Neural progenitor cell (in vitro differentiated cells): ENCODE measurements at regions not wholly inside any gene's neighbourhood (a gene's known extent, or its start where the extent isn't known, plus 50 kb on each side); places are given as distances from the start of the nearest gene placed in this dataset.

Source experiments
- DNase-seq: peaks from one replicate; pipeline ENCODE4 v3.0.0-alpha.2; 2016; ENCODE audit warnings: low spot score
- H2AFZ ChIP-seq: fragments of 200-600 bp; sonication (generic); replicated peaks from 2 replicates; pipeline ENCODE4 v1.6.1; 2016; ENCODE audit warnings: antibody characterized with exemption
- H3F3A ChIP-seq: fragments of 200-600 bp; sonication (generic); 2 replicates; pipeline ENCODE4 v1.6.1; 2016; ENCODE audit warnings: antibody characterized with exemption, low read depth
- H3K27ac ChIP-seq: fragments of 200-600 bp; sonication (generic); 2 replicates; pipeline ENCODE4 v1.5.1; 2016; ENCODE audit warnings: mild to moderate bottlenecking
- H3K27me3 ChIP-seq: fragments of 200-600 bp; sonication (generic); 2 replicates; pipeline ENCODE4 v1.6.1; 2016; ENCODE audit warnings: mild to moderate bottlenecking, moderate library complexity
- H3K36me3 ChIP-seq: fragments of 200-600 bp; sonication (generic); 2 replicates; pipeline ENCODE4 v1.5.1; 2016
- H3K4me1 ChIP-seq: fragments of 200-600 bp; sonication (generic); 2 replicates; pipeline ENCODE4 v1.6.1; 2016; ENCODE audit warnings: mixed run types
- H3K4me2 ChIP-seq: fragments of 200-600 bp; sonication (generic); 2 replicates; pipeline ENCODE4 v1.6.1; 2016
- H3K4me3 ChIP-seq: fragments of 200-600 bp; sonication (generic); 2 replicates; pipeline ENCODE4 v1.5.1; 2016
- H3K79me2 ChIP-seq: fragments of 200-600 bp; sonication (generic); 2 replicates; pipeline ENCODE4 v1.6.1; 2016; ENCODE audit warnings: low read depth
- H3K9ac ChIP-seq: fragments of 200-600 bp; sonication (generic); 2 replicates; pipeline ENCODE4 v1.6.1; 2016
- H3K9me3 ChIP-seq: fragments of 200-600 bp; sonication (generic); 2 replicates; pipeline ENCODE4 v1.5.1; 2016; ENCODE audit warnings: low read depth
- H4K20me1 ChIP-seq: fragments of 200-600 bp; sonication (generic); 2 replicates; pipeline ENCODE4 v1.6.1; 2016; ENCODE audit warnings: low read depth
- H3K27ac Mint-ChIP-seq: 3 replicates; pipeline ENCODE4 v1.8.0; 2021; ENCODE audit warnings: mixed read lengths
- H3K27me3 Mint-ChIP-seq: 2 replicates; pipeline ENCODE4 v1.8.0; 2022; ENCODE audit warnings: low read depth, mild to moderate bottlenecking, inconsistent platforms, moderate library complexity, mixed read lengths; ENCODE audit not compliant: insufficient read depth
- H3K36me3 Mint-ChIP-seq: 3 replicates; pipeline ENCODE4 v1.8.0; 2021; ENCODE audit warnings: mixed read lengths
- H3K4me1 Mint-ChIP-seq: 3 replicates; pipeline ENCODE4 v1.8.0; 2021; ENCODE audit warnings: mixed read lengths
- H3K4me3 Mint-ChIP-seq: 3 replicates; pipeline ENCODE4 v1.8.0; 2021; ENCODE audit warnings: mild to moderate bottlenecking, moderate library complexity, mixed read lengths
- H3K9me3 Mint-ChIP-seq: 3 replicates; pipeline ENCODE4 v1.8.0; 2020; ENCODE audit warnings: mixed read lengths
- EZH2 ChIP-seq: fragments of 200-600 bp; sonication (generic); IDR thresholded peaks from 2 replicates; pipeline ENCODE4 v1.6.1; 2017; ENCODE audit warnings: antibody characterized with exemption, mild to moderate bottlenecking, moderate library complexity
- EZH2phosphoT487 ChIP-seq: fragments of 200-600 bp; sonication (generic); IDR thresholded peaks from 2 replicates; pipeline ENCODE4 v1.6.1; 2017; ENCODE audit warnings: antibody characterized with exemption
- TF ChIP-seq, protein P1 (sequence below): fragments of 200-600 bp; sonication (generic); IDR thresholded peaks from 2 replicates; pipeline ENCODE4 v1.5.1; 2017; ENCODE audit warnings: antibody characterized with exemption, mild to moderate bottlenecking

DNA sequence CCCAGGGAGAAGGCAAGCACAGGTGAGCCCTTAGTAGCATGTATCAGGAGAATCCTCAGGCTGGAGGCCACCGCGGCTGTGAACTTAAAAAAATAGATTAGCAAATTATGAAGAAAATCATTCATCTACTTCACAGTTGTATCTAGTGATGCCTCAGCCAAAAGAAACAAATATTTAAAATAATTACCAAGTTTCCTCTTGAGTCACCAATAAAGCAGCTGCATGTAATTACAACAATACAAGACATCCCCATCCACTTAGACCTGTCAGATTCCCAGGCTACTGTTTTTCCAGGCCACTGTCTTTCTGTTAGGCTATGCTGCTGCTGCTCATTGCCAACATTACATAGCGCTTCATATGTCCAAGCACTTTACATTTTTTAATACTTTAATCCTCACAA is 54.6 kb upstream of the PHLPP1 start:
- no peak overlapping the region for H3K27ac Mint-ChIP-seq
- Histone ChIP-seq H3K27me3 (no peaks in the 10 kb centered on the region), H3F3A (no peaks in the 10 kb centered on the region), H3K36me3 (no peaks in the 10 kb centered on the region), H3K9me3 (no peaks in the 10 kb centered on the region), H3K4me3 (no peak overlapping the region), H4K20me1 (no peaks in the 10 kb centered on the region), H3K4me1 (no peaks in the 10 kb centered on the region), H3K9ac (no peak overlapping the region), H3K79me2 (no peaks in the 10 kb centered on the region), H3K4me2 (no peak overlapping the region), H3K27ac (no peak overlapping the region), H2AFZ (no peak overlapping the region)
- DNase-seq, result no peak
- TF ChIP-seq EZH2phosphoT487, result no peak
- TF ChIP-seq, protein P1, sequence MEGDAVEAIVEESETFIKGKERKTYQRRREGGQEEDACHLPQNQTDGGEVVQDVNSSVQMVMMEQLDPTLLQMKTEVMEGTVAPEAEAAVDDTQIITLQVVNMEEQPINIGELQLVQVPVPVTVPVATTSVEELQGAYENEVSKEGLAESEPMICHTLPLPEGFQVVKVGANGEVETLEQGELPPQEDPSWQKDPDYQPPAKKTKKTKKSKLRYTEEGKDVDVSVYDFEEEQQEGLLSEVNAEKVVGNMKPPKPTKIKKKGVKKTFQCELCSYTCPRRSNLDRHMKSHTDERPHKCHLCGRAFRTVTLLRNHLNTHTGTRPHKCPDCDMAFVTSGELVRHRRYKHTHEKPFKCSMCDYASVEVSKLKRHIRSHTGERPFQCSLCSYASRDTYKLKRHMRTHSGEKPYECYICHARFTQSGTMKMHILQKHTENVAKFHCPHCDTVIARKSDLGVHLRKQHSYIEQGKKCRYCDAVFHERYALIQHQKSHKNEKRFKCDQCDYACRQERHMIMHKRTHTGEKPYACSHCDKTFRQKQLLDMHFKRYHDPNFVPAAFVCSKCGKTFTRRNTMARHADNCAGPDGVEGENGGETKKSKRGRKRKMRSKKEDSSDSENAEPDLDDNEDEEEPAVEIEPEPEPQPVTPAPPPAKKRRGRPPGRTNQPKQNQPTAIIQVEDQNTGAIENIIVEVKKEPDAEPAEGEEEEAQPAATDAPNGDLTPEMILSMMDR, result no peak
- TF ChIP-seq EZH2, result no peak
- H3K4me1 Mint-ChIP-seq, result no peaks in the 10 kb centered on the region
- peaks cover 3% of the 10 kb centered on the region for H3K27me3 Mint-ChIP-seq
- no peaks in the 10 kb centered on the region for H3K36me3 Mint-ChIP-seq
- no peak overlapping the region for H3K4me3 Mint-ChIP-seq
- H3K9me3 Mint-ChIP-seq, result no peaks in the 10 kb centered on the region

DNA sequence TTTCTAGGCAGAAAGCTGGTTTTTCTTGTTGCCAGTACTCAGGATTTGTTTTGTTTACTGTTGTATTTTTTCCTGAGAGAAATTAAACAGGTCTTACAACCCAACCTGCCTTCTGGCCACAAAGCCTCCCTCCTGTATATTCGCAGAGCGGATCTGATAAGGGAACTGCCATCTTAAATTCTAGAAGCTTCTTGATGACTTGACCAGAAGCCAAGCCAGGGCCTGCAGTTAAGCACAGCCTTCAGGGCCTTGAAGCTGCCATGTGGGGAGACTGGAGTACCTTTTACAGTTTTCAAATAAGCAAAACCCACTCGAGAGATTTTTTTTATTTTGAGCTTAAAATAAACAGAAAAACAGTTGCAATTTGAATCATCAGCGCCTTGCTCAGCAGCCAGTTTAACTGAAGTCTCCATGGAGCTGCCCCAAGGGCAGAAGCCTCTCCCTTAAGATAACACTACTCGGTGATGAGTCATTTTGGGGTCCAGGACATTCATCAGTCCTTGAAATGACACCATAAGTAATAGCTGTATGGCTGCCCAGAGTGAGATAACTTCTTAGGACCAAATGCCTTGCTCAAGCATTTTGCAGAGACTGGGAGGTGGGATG is 51.5 kb upstream of the PHLPP1 start:
- H3K4me1 ChIP-seq, result no peaks in the 10 kb centered on the region
- no peaks in the 10 kb centered on the region for H3K9me3 ChIP-seq
- Mint-ChIP-seq H3K4me1 (no peaks in the 10 kb centered on the region), H3K9me3 (no peaks in the 10 kb centered on the region), H3K27ac (no peak overlapping the region), H3K27me3 (no peaks in the 10 kb centered on the region), H3K36me3 (no peaks in the 10 kb centered on the region), H3K4me3 (no peak overlapping the region)
- H3K4me3 ChIP-seq, result no peak overlapping the region
- H3K27ac ChIP-seq, result no peak overlapping the region
- no peak for DNase-seq
- H3K27me3 ChIP-seq, result no peaks in the 10 kb centered on the region
- no peak for TF ChIP-seq EZH2
- no peak for TF ChIP-seq EZH2phosphoT487
- TF ChIP-seq, protein P1, result no peak
- no peaks in the 10 kb centered on the region for H3K79me2 ChIP-seq
- H2AFZ ChIP-seq, result no peak overlapping the region
- no peaks in the 10 kb centered on the region for H4K20me1 ChIP-seq
- H3K9ac ChIP-seq, result no peak overlapping the region
- no peak overlapping the region for H3K4me2 ChIP-seq
- no peaks in the 10 kb centered on the region for H3K36me3 ChIP-seq
- H3F3A ChIP-seq, result no peaks in the 10 kb centered on the region

DNA sequence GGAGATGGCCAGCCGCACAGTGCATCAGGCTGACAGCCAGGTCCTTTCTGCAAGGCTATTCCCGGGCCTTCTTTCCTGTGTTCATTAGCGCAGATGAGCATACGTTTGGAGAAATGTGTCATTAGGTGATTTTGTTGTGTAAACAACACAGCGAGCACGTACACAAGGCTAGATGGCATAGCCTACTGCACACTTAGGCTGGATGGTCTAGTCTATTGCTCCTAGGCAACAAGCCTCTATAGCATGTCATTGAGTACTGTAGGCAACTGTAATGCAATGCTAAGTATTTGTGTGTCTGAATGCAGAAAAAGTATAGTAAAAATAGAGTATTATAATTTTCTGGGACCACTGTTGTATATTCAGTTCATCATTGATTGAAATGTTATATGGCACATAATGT is 50.9 kb upstream of the PHLPP1 start:
- Histone ChIP-seq H3K27me3 (no peaks in the 10 kb centered on the region), H3K4me3 (no peak overlapping the region), H3F3A (no peaks in the 10 kb centered on the region), H3K9me3 (no peaks in the 10 kb centered on the region), H3K4me2 (no peak overlapping the region), H3K9ac (no peak overlapping the region), H4K20me1 (no peaks in the 10 kb centered on the region), H3K27ac (no peak overlapping the region), H2AFZ (no peak overlapping the region), H3K36me3 (no peaks in the 10 kb centered on the region), H3K4me1 (no peaks in the 10 kb centered on the region), H3K79me2 (no peaks in the 10 kb centered on the region)
- Mint-ChIP-seq H3K27me3 (no peaks in the 10 kb centered on the region), H3K4me1 (no peaks in the 10 kb centered on the region), H3K9me3 (no peaks in the 10 kb centered on the region), H3K27ac (no peak overlapping the region), H3K4me3 (no peak overlapping the region), H3K36me3 (no peaks in the 10 kb centered on the region)
- no peak for DNase-seq
- TF ChIP-seq, protein P1, result no peak
- TF ChIP-seq EZH2phosphoT487 (no peak), EZH2 (no peak)
